Esophagus (tissue), 2 donors: ENCODE measurements at regions not wholly inside any gene's neighbourhood (a gene's known extent, or its start where the extent isn't known, plus 50 kb on each side); places are given as distances from the start of the nearest gene placed in this dataset.

Source experiments
- H3K27ac ChIP-seq, 2 donors: one replicate each; pipeline ENCODE4 v1.5.1; 2013; ENCODE audit warnings: low read depth in 2 of 2, mild to moderate bottlenecking in 2 of 2, inconsistent platforms in 1 of 2, low read length in 1 of 2, moderate library complexity in 1 of 2
- H3K27me3 ChIP-seq, 2 donors: one replicate each; pipeline ENCODE4 v1.6.1; 2013; ENCODE audit warnings: low read length in 2 of 2, control low read depth in 1 of 2, mild to moderate bottlenecking in 1 of 2; ENCODE audit not compliant: insufficient read depth in 2 of 2, control insufficient read depth in 1 of 2
- H3K36me3 ChIP-seq, 2 donors: one replicate each; pipeline ENCODE4 v1.6.1; 2013; ENCODE audit warnings: low read length in 1 of 2; ENCODE audit not compliant: control insufficient read depth in 2 of 2, insufficient read depth in 2 of 2
- H3K4me1 ChIP-seq, 2 donors: one replicate each; pipeline ENCODE4 v1.6.1; 2013; ENCODE audit warnings: low read length in 1 of 2; ENCODE audit not compliant: control insufficient read depth in 2 of 2, insufficient read depth in 2 of 2
- H3K4me3 ChIP-seq, 2 donors: one replicate each; pipeline ENCODE4 v1.5.1; 2013; ENCODE audit warnings: low read length in 2 of 2, mild to moderate bottlenecking in 2 of 2, low read depth in 1 of 2, moderate library complexity in 1 of 2
- H3K9me3 ChIP-seq, 2 donors: one replicate each; pipeline ENCODE4 v1.6.1; 2013; ENCODE audit warnings: mild to moderate bottlenecking in 2 of 2, low read depth in 1 of 2, low read length in 1 of 2, moderate library complexity in 1 of 2; ENCODE audit not compliant: control insufficient read depth in 2 of 2, insufficient read depth in 1 of 2
- WGBS, 2 donors: extraction: QIAGEN DNeasy Blood & Tissue Kit; methylation state at CpG; one replicate each; pipeline ENCODE4 v1.1.7; 2013; 5-methylcytosine and 5-hydroxymethylcytosine counted together
- donor health status: healthy with polysubstance abuse.
- donor health status: Bipolar disorder and iron deficiency.

GRCh38 chr5:73376618-73377170, 71.9 kb downstream of the FOXD1 start:
- WGBS, 2 donors, result 83% methylated on average over 3 of the region's 3 CpGs
- Histone ChIP-seq H3K36me3 (no peaks in the 10 kb centered on the region), H3K27me3 (peaks cover 0 to 13% of the 10 kb centered on the region in 2 donors), H3K4me1 (peaks cover under 1 to 3% of the 10 kb centered on the region in 2 donors), H3K9me3 (peaks cover 0 to 3% of the 10 kb centered on the region in 2 donors), H3K4me3 (no peak overlapping the region), H3K27ac (no peak overlapping the region)

DNA sequence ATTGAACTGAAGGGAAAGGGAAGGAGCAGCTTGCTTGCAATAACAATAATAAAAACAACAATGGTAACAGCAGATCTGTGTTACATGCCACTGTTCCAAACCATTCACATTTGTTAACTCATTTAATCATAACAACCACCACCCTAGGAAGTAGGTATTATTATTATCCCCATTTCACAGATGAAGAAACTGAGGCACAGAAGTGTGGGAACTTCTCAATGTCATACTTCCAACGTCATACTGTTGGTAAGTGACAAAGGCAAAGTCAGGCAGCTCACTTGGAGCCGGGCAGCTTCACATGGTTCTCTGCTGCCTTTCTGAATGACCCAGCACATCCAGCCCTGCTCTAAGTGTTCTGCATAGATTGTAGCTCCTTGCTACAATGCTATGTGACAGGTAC, 72.6 kb downstream of the FOXD1 start:
- peaks cover 0 to 9% of the 10 kb centered on the region in 2 donors for H3K27me3 ChIP-seq
- WGBS, 2 donors, result 70 to 85% methylated on average over 2 of the region's 2 CpGs
- no peak overlapping the region for H3K27ac ChIP-seq
- H3K9me3 ChIP-seq, result peaks cover 0 to 1% of the 10 kb centered on the region in 2 donors
- H3K4me3 ChIP-seq, result no peak overlapping the region
- no peaks in the 10 kb centered on the region for H3K4me1 ChIP-seq
- no peaks in the 10 kb centered on the region for H3K36me3 ChIP-seq

- H3K9me3 ChIP-seq, result no peaks in the 10 kb centered on the region
- H3K4me1 ChIP-seq, result no peaks in the 10 kb centered on the region
- H3K4me3 ChIP-seq, result no peak overlapping the region
- H3K36me3 ChIP-seq, result no peaks in the 10 kb centered on the region
- H3K27me3 ChIP-seq, result peaks cover 0 to 4% of the 10 kb centered on the region in 2 donors
- H3K27ac ChIP-seq, result no peak overlapping the region
- 92 to 93% methylated on average over 2 of the region's 2 CpGs for WGBS, 2 donors
Measured at GRCh38 chr5:73375191-73375545, 73.4 kb downstream of the FOXD1 start.

DNA sequence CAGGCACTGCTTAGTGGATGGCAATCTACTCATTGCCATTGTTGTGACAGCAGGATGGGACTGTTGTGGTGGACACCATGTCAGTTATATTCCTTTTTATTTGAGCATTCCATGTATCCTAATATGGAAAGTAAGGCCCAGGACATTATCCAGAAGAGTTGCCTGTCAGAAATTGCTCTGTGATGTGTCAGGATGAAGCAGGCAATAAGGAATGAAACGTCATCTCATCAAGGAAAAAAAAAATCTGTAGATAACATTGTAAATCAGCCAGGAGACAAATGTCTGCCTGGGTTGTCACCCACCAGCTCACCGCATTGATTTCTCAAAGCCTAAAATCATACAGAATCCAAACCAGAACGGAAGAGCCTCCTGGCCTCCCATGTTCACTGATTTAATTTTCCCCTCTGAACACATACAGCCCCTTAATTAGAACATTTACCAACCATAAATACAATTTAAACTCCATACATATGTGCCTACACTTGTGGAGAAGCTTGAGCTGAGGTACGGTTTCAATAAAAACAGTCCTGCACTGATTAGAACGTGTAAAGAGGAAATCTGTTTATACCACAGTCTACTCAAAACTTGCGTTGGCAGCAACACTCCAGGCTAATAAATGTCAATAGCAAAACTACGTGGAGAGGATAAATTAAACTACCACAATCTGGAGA, 73.9 kb downstream of the FOXD1 start:
- Histone ChIP-seq H3K27ac (no peak overlapping the region), H3K27me3 (peaks cover 0 to 2% of the 10 kb centered on the region in 2 donors), H3K9me3 (no peaks in the 10 kb centered on the region), H3K4me1 (no peaks in the 10 kb centered on the region), H3K4me3 (no peak overlapping the region), H3K36me3 (no peaks in the 10 kb centered on the region)
- WGBS, 2 donors, result 74 to 81% methylated on average over 7 of the region's 7 CpGs

DNA sequence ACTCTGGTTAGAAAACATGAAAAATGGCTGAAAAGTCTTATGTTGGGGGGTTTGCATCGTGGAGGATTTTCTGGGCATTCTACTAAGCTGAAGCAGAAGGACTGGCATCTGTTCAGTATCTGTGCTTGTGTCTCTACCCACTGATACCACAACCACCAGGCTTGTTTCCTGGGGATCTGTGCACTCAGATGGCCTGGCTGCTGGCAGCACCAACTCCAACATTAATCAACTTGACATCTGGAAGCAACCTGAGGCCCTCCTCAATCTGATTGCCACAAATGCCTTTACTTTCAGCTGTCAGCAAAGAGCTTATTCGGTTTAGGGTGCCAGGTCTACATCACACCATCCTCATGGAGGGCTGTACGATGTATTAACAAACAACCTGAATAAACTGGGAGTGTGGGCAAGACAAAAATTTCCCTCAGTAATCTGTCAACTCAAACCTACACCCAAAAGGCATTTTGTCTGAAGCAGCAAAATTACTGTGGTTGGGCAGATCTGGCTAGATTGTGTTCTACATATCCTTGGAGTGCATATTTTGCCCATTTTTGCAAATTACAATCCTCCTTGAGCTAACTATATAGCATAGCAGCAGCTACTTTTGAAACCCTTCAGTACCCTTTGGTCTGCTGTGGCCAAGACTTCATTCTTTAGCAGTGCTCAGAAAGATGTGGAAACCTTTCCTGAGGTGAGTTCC, 74.6 kb downstream of the FOXD1 start:
- H3K27ac ChIP-seq, result no peak overlapping the region
- H3K4me1 ChIP-seq, result no peaks in the 10 kb centered on the region
- H3K36me3 ChIP-seq, result no peaks in the 10 kb centered on the region
- H3K4me3 ChIP-seq, result no peak overlapping the region
- H3K27me3 ChIP-seq, result peaks cover 0 to under 1% of the 10 kb centered on the region in 2 donors
- H3K9me3 ChIP-seq, result no peaks in the 10 kb centered on the region
- 81 to 86% methylated on average over 3 of the region's 3 CpGs for WGBS, 2 donors

DNA sequence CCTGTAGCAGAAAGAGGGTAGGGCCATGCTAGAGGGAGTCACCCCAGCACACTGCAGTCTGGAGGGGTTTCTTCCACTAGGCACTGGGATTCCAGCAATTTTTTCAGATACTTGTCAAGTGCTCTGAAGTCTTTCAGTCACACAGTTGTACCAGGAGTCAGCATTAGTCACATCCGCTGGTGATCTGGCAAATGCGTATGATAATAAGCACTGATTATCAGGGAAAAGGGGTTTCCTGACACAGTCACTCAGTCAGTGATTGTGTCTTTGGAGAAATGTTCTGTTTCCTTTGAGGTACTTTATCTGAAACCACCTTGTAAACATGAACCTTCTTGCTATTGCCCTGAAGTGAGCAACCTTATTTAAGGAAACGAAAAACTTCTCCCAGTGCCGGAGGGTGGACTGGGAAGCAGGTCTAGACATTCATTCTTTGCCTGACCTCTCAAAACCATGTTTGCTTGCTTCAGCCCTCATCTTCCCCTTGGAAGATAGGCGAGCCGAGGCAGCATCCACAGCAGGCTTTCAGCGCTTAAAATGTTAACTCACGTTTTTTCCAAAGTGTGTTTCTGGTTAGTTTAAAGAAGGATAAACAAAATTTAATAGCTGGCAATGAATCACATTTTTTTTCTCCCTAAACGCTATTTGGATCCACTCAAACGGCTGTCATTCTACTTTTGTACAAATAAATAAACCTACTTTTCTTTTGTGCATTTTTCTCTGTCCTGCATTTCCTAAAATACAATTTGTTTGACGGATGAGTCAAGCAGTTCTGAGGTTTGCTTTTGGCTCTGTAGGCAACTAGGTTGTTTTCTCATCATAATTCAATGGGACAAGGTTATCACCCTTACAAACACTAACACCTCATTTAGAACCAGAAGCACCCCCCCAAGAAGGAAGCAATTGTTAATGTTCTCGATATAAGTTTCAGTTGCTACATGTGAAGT, 77.7 kb downstream of the FOXD1 start:
- Histone ChIP-seq H3K27ac (no peak overlapping the region), H3K27me3 (no peaks in the 10 kb centered on the region)

DNA sequence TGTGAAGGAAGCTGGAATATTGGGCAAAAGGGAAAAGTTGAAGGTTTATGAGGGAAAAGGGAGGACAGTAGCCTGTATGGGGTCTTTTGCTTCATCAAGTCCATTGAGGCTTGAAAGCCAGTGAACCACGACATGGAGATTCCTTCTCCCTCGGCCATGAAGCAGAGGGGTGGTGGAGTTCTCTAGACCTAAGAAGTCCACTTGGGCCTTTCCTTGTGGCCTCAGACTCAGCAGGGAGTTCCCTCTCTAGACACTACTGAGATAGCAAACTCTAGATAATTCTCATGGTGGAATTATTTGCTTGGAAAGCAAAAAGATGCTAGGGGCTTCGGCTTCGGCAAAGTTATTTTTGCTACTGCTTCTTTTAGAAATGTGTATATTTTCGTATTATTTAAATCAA, 78.5 kb downstream of the FOXD1 start:
- H3K36me3 ChIP-seq, result no peaks in the 10 kb centered on the region

More for the DNA sequence above, 77.7 kb downstream of the FOXD1 start:
- Histone ChIP-seq H3K36me3 (no peaks in the 10 kb centered on the region), H3K4me3 (no peak overlapping the region), H3K9me3 (no peaks in the 10 kb centered on the region), H3K4me1 (no peaks in the 10 kb centered on the region)
- WGBS, 2 donors, result 39 to 42% methylated on average over 12 of the region's 12 CpGs

GRCh38 chr5:73369278-73369677, 79.3 kb downstream of the FOXD1 start:
- Histone ChIP-seq H3K4me1 (no peaks in the 10 kb centered on the region), H3K36me3 (no peaks in the 10 kb centered on the region), H3K4me3 (no peak overlapping the region), H3K27me3 (no peaks in the 10 kb centered on the region), H3K27ac (no peak overlapping the region), H3K9me3 (no peaks in the 10 kb centered on the region)
- WGBS, 2 donors, result 82 to 83% methylated on average over 5 of the region's 5 CpGs

More for the DNA sequence above, 78.5 kb downstream of the FOXD1 start:
- no peak overlapping the region for H3K4me3 ChIP-seq
- no peaks in the 10 kb centered on the region for H3K4me1 ChIP-seq
- WGBS, 2 donors, result 84 to 92% methylated on average over 5 of the region's 5 CpGs
- no peak overlapping the region for H3K27ac ChIP-seq
- no peaks in the 10 kb centered on the region for H3K9me3 ChIP-seq
- no peaks in the 10 kb centered on the region for H3K27me3 ChIP-seq

GRCh38 chr5:73367650-73368049, 80.9 kb downstream of the FOXD1 start:
- H3K27ac ChIP-seq, result no peak overlapping the region
- 85 to 86% methylated on average over 2 of the region's 2 CpGs for whole genome bisulfite sequencing, 2 donors
- H3K4me3 ChIP-seq, result no peak overlapping the region
- H3K9me3 ChIP-seq, result no peaks in the 10 kb centered on the region
- H3K36me3 ChIP-seq, result no peaks in the 10 kb centered on the region
- H3K4me1 ChIP-seq, result no peaks in the 10 kb centered on the region
- no peaks in the 10 kb centered on the region for H3K27me3 ChIP-seq
